ENCODE measurements at regions not wholly inside any gene's neighbourhood (a gene's known extent, or its start where the extent isn't known, plus 50 kb on each side); places are given as distances from the start of the nearest gene placed in this dataset.

DNA sequence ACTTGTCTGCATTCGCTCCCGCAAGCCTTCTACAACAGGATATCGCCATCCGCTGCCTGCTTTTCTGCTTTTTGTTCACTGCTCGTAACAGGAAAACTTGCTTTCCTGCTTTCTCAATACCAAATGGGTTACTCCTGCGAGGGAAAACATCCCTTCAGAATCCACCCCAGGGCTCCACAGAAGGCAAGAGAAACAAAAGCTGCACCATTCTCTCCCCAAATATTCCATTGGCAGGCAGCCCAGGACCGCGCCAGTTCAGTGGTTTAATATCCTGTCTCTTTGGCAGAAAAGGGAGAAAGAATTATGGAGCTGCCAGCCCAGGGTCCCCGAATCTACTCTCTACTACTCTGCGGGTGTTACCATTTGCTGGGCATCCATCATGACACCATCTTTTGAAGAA lies 84.7 kb upstream of the DOCK9 start:
- TF ChIP-seq EP300 (IDR thresholded peaks at IDR 0.05) (no peak), POLR2A (IDR thresholded peaks at IDR 0.05) (no peak), POLR2AphosphoS5 (IDR thresholded peaks at IDR 0.05) (no peak)

Measured in suprapubic skin (tissue), 4 donors.